Skin epidermis (tissue), 12 donors: ENCODE measurements at regions not wholly inside any gene's neighbourhood (a gene's known extent, or its start where the extent isn't known, plus 50 kb on each side); places are given as distances from the start of the nearest gene placed in this dataset.

ENCODE experiments used
- H3K27ac ChIP-seq, 21 experiments: fragments of 200-600 bp; sonication (generic) in 11 of 21; one replicate each; pipeline ENCODE4 v1.5.0; 2020; ENCODE audit warnings: mild to moderate bottlenecking in 3 of 21, inconsistent platforms in 2 of 21, moderate library complexity in 2 of 21
- H3K4me3 ChIP-seq, 7 experiments: fragments of 200-600 bp; sonication (generic) in 2 of 7; one replicate each; pipeline ENCODE4 v1.5.0; 2020; ENCODE audit warnings: inconsistent platforms in 2 of 7, mild to moderate bottlenecking in 2 of 7, moderate library complexity in 1 of 7

DNA sequence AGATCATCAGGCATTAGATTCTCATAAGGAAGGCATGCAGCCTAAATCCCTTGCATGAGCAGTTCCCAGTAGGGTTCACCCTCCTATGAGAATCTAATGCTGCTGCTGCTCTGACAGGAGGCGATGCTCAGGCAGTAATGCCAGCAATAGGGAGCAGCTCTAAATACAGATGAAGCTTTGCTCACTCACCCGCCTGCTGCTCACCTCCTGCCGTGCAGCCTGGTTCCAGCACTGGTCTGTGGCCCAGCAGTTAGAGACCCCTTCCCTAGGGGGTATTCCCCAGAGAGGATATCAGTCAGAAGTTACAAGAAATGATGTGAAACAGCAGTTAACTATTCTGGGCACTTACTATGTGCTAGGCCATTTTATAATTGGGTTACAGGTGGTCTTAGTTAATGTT is 226.0 kb downstream of the KCNJ3 start:
- Histone ChIP-seq H3K27ac (no peak overlapping the region), H3K4me3 (no peak overlapping the region)

DNA sequence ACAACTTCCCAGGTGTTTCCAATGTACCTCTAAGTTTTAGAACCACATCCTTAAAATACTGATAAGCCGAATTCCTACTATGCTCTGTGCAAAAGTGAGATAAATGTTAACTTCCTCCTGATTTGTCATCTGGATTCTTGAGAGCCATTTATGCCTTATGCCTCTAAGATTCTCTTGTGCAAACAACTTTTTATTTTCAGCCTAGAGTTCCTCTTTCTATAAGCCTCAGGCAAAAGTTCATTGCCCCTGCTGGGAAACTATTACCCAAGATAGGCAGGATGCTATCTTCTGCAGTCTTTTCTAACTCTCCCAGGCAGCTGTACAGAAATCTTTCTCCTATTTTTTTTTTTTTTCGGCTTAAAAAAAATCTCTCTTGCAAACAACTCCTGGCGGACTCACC is 216.1 kb downstream of the KCNJ3 start:
- no peak overlapping the region for H3K4me3 ChIP-seq
- peak overlapping the region in 1 of 21 experiments; percentile 56 for H3K27ac ChIP-seq

DNA sequence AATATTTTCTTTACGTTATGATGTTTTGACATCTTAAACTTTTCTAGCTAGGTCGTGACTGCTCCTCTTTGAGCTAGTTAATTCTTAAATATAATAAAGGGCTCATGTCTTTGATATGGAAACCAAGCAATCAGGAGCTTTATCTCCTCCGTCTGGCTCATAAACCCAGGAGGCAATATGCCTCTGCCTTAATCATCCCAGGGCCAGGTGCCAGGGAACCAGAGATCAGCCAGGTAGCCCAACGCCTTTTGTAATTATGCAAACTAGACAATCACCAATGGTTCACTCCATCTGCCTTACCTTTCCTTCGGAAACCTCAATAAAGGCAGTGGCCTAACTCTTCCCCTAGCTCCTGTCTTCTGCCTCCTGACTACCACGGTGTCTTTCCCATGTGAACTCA is 213.7 kb downstream of the KCNJ3 start:
- H3K4me3 ChIP-seq = peak overlapping the region in 1 of 7 experiments; percentile 19

DNA sequence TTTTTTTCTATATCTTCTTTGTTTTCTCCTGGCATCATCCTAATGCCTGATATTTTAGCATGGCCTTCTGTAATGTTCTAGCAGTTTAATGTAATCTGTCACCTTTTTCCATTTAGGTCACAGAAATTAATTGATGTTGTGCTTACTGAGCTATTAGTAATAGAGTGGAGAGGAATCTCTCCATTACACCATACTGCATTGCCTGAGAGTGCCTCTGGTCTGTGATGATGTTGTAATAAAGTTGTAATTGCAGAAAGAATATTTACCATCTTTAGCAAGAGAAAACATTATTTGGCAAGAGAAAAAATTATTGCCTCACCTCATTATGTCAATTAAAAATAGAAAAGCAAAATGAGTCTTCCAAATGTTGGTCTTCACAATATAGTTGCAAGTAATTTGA is 213.2 kb downstream of the KCNJ3 start:
- Histone ChIP-seq H3K27ac (no peak overlapping the region), H3K4me3 (no peak overlapping the region)

More for the DNA sequence above, 213.7 kb downstream of the KCNJ3 start:
- peak overlapping the region in 1 of 21 experiments; percentile 27 for H3K27ac ChIP-seq

- H3K4me3 ChIP-seq = no peak overlapping the region
Observed at GRCh38 chr2:154910701-154911100, 212.2 kb downstream of the KCNJ3 start.

DNA sequence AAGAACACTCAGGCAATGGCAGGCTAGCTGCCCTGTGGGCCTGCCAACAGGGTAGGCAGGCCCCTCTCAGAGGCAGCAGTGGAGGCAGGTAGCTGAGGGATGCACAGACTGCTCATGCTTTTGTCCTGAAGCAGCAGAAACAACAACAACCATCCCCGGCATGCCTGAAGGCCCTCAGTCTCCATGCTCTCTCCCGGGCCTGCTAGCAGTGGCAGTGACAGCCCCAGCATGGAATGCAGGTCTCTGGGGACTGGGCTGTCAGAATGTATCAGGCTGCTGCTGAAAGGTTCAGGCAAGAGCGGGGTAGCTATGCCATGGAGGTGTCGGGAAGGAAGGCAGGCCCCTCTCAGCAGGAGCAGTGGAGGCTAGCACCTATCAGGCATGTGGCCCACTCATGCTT is 209.8 kb downstream of the KCNJ3 start:
- H3K4me3 ChIP-seq = no peak overlapping the region
- H3K27ac ChIP-seq = no peak overlapping the region

More at GRCh38 chr2:154910701-154911100, 212.2 kb downstream of the KCNJ3 start:
- no peak overlapping the region for H3K27ac ChIP-seq
